Nephron (organoid): ENCODE measurements at regions not wholly inside any gene's neighbourhood (a gene's known extent, or its start where the extent isn't known, plus 50 kb on each side); places are given as distances from the start of the nearest gene placed in this dataset.

Experiments
- H3K27ac Mint-ChIP-seq, 3 experiments: 2 replicates each; pipeline ENCODE4 v1.8.0; 2020; ENCODE audit warnings: mixed read lengths in 3 of 3, mild to moderate bottlenecking in 2 of 3, moderate library complexity in 1 of 3
- H3K27me3 Mint-ChIP-seq: 2 replicates; pipeline ENCODE4 v1.8.0; 2021; ENCODE audit warnings: low read depth, mild to moderate bottlenecking, moderate library complexity, mixed read lengths
- H3K36me3 Mint-ChIP-seq: 2 replicates; pipeline ENCODE4 v1.8.0; 2020; ENCODE audit warnings: low read depth, mixed read lengths
- H3K4me1 Mint-ChIP-seq: 2 replicates; pipeline ENCODE4 v1.8.0; 2020; ENCODE audit warnings: mixed read lengths
- H3K4me3 Mint-ChIP-seq, 3 experiments: 2 replicates each; pipeline ENCODE4 v1.8.0; 2020; ENCODE audit warnings: mild to moderate bottlenecking in 3 of 3, mixed read lengths in 3 of 3, moderate library complexity in 2 of 3
- H3K9me3 Mint-ChIP-seq: 2 replicates; pipeline ENCODE4 v1.8.0; 2020; ENCODE audit warnings: mixed read lengths
- TF ChIP-seq, protein P1 (sequence below), 3 experiments: fragments of 200-600 bp; sonication (generic); IDR thresholded peaks; one replicate each; pipeline ENCODE4 v1.5.0; 2021; ENCODE audit warnings: antibody characterized with exemption in 3 of 3; ENCODE audit not compliant: unreplicated experiment in 3 of 3

DNA sequence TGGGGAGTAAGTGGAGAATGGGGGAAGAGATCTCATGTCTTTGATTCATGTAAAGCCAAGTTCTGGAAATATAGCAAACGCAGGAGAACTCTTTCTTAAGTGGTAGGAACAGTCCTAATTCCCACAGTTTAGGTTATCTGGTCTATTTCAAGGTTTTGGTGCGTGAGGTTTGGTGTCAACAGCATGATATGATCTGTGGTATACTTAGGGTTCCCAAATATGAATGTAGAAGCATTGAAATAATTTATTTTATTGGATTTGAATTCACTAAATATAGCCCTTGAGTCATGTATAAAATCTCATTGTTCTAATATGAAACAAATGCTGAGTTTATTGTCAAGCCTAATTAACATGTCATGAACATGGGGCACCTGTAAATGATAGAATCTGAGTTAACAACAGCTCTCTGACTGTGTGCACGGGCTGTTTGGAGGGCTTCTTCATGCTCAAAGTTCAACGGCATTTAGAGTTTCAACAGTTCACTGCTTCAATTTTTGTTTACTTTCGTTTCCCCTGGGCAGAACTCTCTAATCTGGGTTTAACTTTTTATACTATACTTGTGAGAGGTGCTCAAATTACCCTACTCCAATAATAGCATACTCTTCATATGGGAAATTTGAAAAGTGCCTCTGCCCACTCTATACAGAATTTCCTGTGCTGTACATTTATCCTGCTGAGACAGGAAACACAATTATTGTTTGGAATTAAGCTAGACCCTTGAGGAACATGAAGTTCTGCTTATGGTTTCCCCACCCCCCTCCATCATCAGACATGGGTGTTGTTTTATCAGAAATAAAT, 236.3 kb upstream of the ZNF217 start:
- Mint-ChIP-seq H3K4me3 (peak overlapping the region in 2 of 3 experiments; percentile 9 to 68), H3K9me3 (no peaks in the 10 kb centered on the region), H3K27ac (peak overlapping the region; percentile 91 to 98 (median 97)), H3K4me1 (peaks cover 43% of the 10 kb centered on the region), H3K36me3 (no peaks in the 10 kb centered on the region), H3K27me3 (no peaks in the 10 kb centered on the region)
- TF ChIP-seq, protein P1, sequence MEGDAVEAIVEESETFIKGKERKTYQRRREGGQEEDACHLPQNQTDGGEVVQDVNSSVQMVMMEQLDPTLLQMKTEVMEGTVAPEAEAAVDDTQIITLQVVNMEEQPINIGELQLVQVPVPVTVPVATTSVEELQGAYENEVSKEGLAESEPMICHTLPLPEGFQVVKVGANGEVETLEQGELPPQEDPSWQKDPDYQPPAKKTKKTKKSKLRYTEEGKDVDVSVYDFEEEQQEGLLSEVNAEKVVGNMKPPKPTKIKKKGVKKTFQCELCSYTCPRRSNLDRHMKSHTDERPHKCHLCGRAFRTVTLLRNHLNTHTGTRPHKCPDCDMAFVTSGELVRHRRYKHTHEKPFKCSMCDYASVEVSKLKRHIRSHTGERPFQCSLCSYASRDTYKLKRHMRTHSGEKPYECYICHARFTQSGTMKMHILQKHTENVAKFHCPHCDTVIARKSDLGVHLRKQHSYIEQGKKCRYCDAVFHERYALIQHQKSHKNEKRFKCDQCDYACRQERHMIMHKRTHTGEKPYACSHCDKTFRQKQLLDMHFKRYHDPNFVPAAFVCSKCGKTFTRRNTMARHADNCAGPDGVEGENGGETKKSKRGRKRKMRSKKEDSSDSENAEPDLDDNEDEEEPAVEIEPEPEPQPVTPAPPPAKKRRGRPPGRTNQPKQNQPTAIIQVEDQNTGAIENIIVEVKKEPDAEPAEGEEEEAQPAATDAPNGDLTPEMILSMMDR (IDR thresholded peaks at IDR 0.05; ENCODE audit: unreplicated experiment in 3 of 3), result no peak

GRCh38 chr20:53829255-53829723, 235.7 kb upstream of the ZNF217 start:
- H3K36me3 Mint-ChIP-seq, result no peaks in the 10 kb centered on the region
- H3K4me3 Mint-ChIP-seq, result peak overlapping the region; percentile 33 to 68 (median 47)
- peaks cover 43% of the 10 kb centered on the region for H3K4me1 Mint-ChIP-seq
- TF ChIP-seq, protein P1 (IDR thresholded peaks at IDR 0.05; ENCODE audit: unreplicated experiment in 3 of 3), result no peak
- peak overlapping the region; percentile 91 to 98 (median 97) for H3K27ac Mint-ChIP-seq
- H3K27me3 Mint-ChIP-seq, result no peaks in the 10 kb centered on the region
- H3K9me3 Mint-ChIP-seq, result no peaks in the 10 kb centered on the region

GRCh38 chr20:53828682-53829254, 235.1 kb upstream of the ZNF217 start:
- Mint-ChIP-seq H3K27me3 (no peaks in the 10 kb centered on the region), H3K4me3 (peak overlapping the region; percentile 33 to 68 (median 47))

GRCh38 chr20:53828088-53828681, 234.5 kb upstream of the ZNF217 start:
- TF ChIP-seq, protein P1 (IDR thresholded peaks at IDR 0.05; ENCODE audit: unreplicated experiment in 3 of 3), result no peak
- Mint-ChIP-seq H3K36me3 (no peaks in the 10 kb centered on the region), H3K4me1 (peaks cover 43% of the 10 kb centered on the region), H3K27me3 (no peaks in the 10 kb centered on the region), H3K27ac (peak overlapping the region; percentile 91 to 98 (median 97)), H3K9me3 (no peaks in the 10 kb centered on the region), H3K4me3 (peak overlapping the region; percentile 16 to 68 (median 33))

More at GRCh38 chr20:53828682-53829254, 235.1 kb upstream of the ZNF217 start:
- Mint-ChIP-seq H3K9me3 (no peaks in the 10 kb centered on the region), H3K36me3 (no peaks in the 10 kb centered on the region), H3K27ac (peak overlapping the region; percentile 91 to 98 (median 97)), H3K4me1 (peaks cover 43% of the 10 kb centered on the region)
- TF ChIP-seq, protein P1 (IDR thresholded peaks at IDR 0.05; ENCODE audit: unreplicated experiment in 3 of 3), result peak in 1 of 3 experiments; percentile 22

GRCh38 chr20:53827292-53828087, 233.9 kb upstream of the ZNF217 start:
- Mint-ChIP-seq H3K4me3 (peak overlapping the region; percentile 33 to 68 (median 42)), H3K27me3 (no peaks in the 10 kb centered on the region), H3K36me3 (no peaks in the 10 kb centered on the region), H3K4me1 (peaks cover 43% of the 10 kb centered on the region), H3K9me3 (no peaks in the 10 kb centered on the region), H3K27ac (peak overlapping the region; percentile 91 to 98 (median 97))
- TF ChIP-seq, protein P1 (IDR thresholded peaks at IDR 0.05; ENCODE audit: unreplicated experiment in 3 of 3), result no peak
